H9 (cell line): ENCODE measurements at regions not wholly inside any gene's neighbourhood (a gene's known extent, or its start where the extent isn't known, plus 50 kb on each side); places are given as distances from the start of the nearest gene placed in this dataset.
"Not testable (repeated sequence)": the region's sequence is repeated elsewhere in the genome, so short reads cannot be mapped to it uniquely, and the experiment has no call there.

Source experiments
- DNase-seq: peaks from one replicate; pipeline ENCODE4 v3.0.0-alpha.2; 2017
- H2AFZ ChIP-seq: one replicate; pipeline ENCODE4 v1.6.1; 2013; ENCODE audit warnings: mild to moderate bottlenecking, low read length, control low read depth, moderate library complexity
- H2AK5ac ChIP-seq: 2 replicates; pipeline ENCODE4 v1.6.1; 2013; ENCODE audit warnings: low read length, control low read depth, mixed read lengths; ENCODE audit not compliant: insufficient read length
- H2BK120ac ChIP-seq: one replicate; pipeline ENCODE4 v1.6.1; 2013; ENCODE audit warnings: low read depth, mild to moderate bottlenecking, low read length, control low read depth, inconsistent platforms; ENCODE audit not compliant: poor library complexity, severe bottlenecking
- H2BK12ac ChIP-seq: 2 replicates; pipeline ENCODE4 v1.6.1; 2013; ENCODE audit warnings: low read length, control low read depth, mixed read lengths, low read depth; ENCODE audit not compliant: insufficient read length
- H2BK15ac ChIP-seq: 2 replicates; pipeline ENCODE4 v1.6.1; 2013; ENCODE audit warnings: low read depth, low read length, control low read depth
- H2BK20ac ChIP-seq: one replicate; pipeline ENCODE4 v1.6.1; 2013; ENCODE audit warnings: low read depth, mild to moderate bottlenecking, low read length, control low read depth, inconsistent platforms; ENCODE audit not compliant: poor library complexity, severe bottlenecking
- H2BK5ac ChIP-seq: 2 replicates; pipeline ENCODE4 v1.6.1; 2013; ENCODE audit warnings: low read length, control low read depth, mixed read lengths; ENCODE audit not compliant: insufficient read length
- H3K14ac ChIP-seq: 2 replicates; pipeline ENCODE4 v1.6.1; 2013; ENCODE audit warnings: low read length, control low read depth; ENCODE audit not compliant: insufficient read depth
- H3K18ac ChIP-seq: 2 replicates; pipeline ENCODE4 v1.6.1; 2013; ENCODE audit warnings: low read depth, mild to moderate bottlenecking, mixed read lengths, low read length, control low read depth; ENCODE audit not compliant: insufficient read length
- H3K23ac ChIP-seq: 2 replicates; pipeline ENCODE4 v1.6.1; 2013; ENCODE audit warnings: low read length, control low read depth, mixed read lengths, low read depth; ENCODE audit not compliant: insufficient read length
- H3K23me2 ChIP-seq: 2 replicates; pipeline ENCODE4 v1.6.1; 2013; ENCODE audit warnings: low read depth, mild to moderate bottlenecking, mixed read lengths, low read length, control low read depth; ENCODE audit not compliant: insufficient read length, poor library complexity, severe bottlenecking
- H3K27ac ChIP-seq: 2 replicates; pipeline ENCODE4 v1.5.1; 2013; ENCODE audit warnings: low read length, control low read depth, mixed read lengths, low read depth; ENCODE audit not compliant: insufficient read length
- H3K27me3 ChIP-seq: 2 replicates; pipeline ENCODE4 v1.6.1; 2013; ENCODE audit warnings: low read length, control low read depth, inconsistent platforms; ENCODE audit not compliant: insufficient read depth
- H3K4ac ChIP-seq: 2 replicates; pipeline ENCODE4 v1.6.1; 2013; ENCODE audit warnings: low read depth, mild to moderate bottlenecking, control low read depth, inconsistent platforms, low read length, moderate library complexity
- H3K4me1 ChIP-seq: 2 replicates; pipeline ENCODE4 v1.6.1; 2013; ENCODE audit warnings: low read length, control low read depth, inconsistent platforms; ENCODE audit not compliant: insufficient read depth
- H3K4me2 ChIP-seq: 2 replicates; pipeline ENCODE4 v1.6.1; 2013; ENCODE audit warnings: low read length, control low read depth, mixed read lengths; ENCODE audit not compliant: insufficient read length, insufficient read depth
- H3K56ac ChIP-seq: 2 replicates; pipeline ENCODE4 v1.6.1; 2013; ENCODE audit warnings: low read depth, mild to moderate bottlenecking, mixed read lengths, low read length, control low read depth; ENCODE audit not compliant: insufficient read length
- H3K79me1 ChIP-seq: 2 replicates; pipeline ENCODE4 v1.6.1; 2013; ENCODE audit warnings: low read depth, mild to moderate bottlenecking, moderate library complexity, low read length, control low read depth, inconsistent platforms; ENCODE audit not compliant: insufficient read depth, poor library complexity, severe bottlenecking
- H3K79me2 ChIP-seq: 2 replicates; pipeline ENCODE4 v1.6.1; 2013; ENCODE audit warnings: low read length, control low read depth, inconsistent platforms; ENCODE audit not compliant: insufficient read depth
- H3K9ac ChIP-seq: 2 replicates; pipeline ENCODE4 v1.6.1; 2013; ENCODE audit warnings: low read length, control low read depth, mixed read lengths; ENCODE audit not compliant: insufficient read length; ENCODE audit errors: extremely low read depth
- H3K9me3 ChIP-seq: one replicate; pipeline ENCODE4 v1.6.1; 2013; ENCODE audit warnings: low read depth, low read length, inconsistent platforms; ENCODE audit not compliant: control insufficient read depth
- H3T11ph ChIP-seq: one replicate; pipeline ENCODE4 v1.6.1; 2013; ENCODE audit warnings: mild to moderate bottlenecking, low read length, control low read depth, inconsistent platforms
- H4K20me1 ChIP-seq: one replicate; pipeline ENCODE4 v1.6.1; 2013; ENCODE audit not compliant: control insufficient read depth, insufficient read length, insufficient read depth
- H4K5ac ChIP-seq: 2 replicates; pipeline ENCODE4 v1.6.1; 2013; ENCODE audit warnings: low read depth, mild to moderate bottlenecking, mixed read lengths, low read length, control low read depth; ENCODE audit not compliant: insufficient read length
- H4K8ac ChIP-seq: replicated peaks from 2 replicates; pipeline ENCODE4 v1.6.1; 2013; ENCODE audit warnings: low read length, control low read depth, mixed read lengths, low read depth; ENCODE audit not compliant: insufficient read length
- H4K91ac ChIP-seq: 2 replicates; pipeline ENCODE4 v1.6.1; 2013; ENCODE audit warnings: low read depth, mild to moderate bottlenecking, moderate library complexity, mixed read lengths, low read length, control low read depth; ENCODE audit not compliant: insufficient read length
- H3K27ac Mint-ChIP-seq, 3 experiments: 2 replicates in 2 of 3; 3 replicates in 1 of 3; pipeline ENCODE4 v1.8.0; 2020 to 2021; ENCODE audit warnings: mixed read lengths in 3 of 3, mild to moderate bottlenecking in 1 of 3, moderate library complexity in 1 of 3
- H3K27me3 Mint-ChIP-seq: 2 replicates; pipeline ENCODE4 v1.8.0; 2021; ENCODE audit warnings: low read depth, mild to moderate bottlenecking, moderate library complexity, mixed read lengths
- H3K36me3 Mint-ChIP-seq, 3 experiments: 2 replicates in 2 of 3; 3 replicates in 1 of 3; pipeline ENCODE4 v1.8.0; 2020 to 2021; ENCODE audit warnings: low read depth in 3 of 3, mixed read lengths in 3 of 3; ENCODE audit not compliant: insufficient read depth in 1 of 3
- H3K4me1 Mint-ChIP-seq, 2 experiments: 2 replicates each; pipeline ENCODE4 v1.8.0; 2020; ENCODE audit warnings: mixed read lengths in 2 of 2
- H3K4me3 Mint-ChIP-seq, 2 experiments: 2 replicates in 1 of 2; 3 replicates in 1 of 2; pipeline ENCODE4 v1.8.0; 2020 to 2021; ENCODE audit warnings: mild to moderate bottlenecking in 2 of 2, mixed read lengths in 2 of 2, moderate library complexity in 1 of 2
- H3K9me3 Mint-ChIP-seq, 2 experiments: 2 replicates in 1 of 2; 3 replicates in 1 of 2; pipeline ENCODE4 v1.8.0; 2020; ENCODE audit warnings: mild to moderate bottlenecking in 2 of 2, mixed read lengths in 2 of 2, moderate library complexity in 1 of 2
- WGBS: extraction: QIAGEN DNeasy Blood & Tissue Kit; methylation state at CpG from one replicate; pipeline ENCODE4 v1.1.7; 2013; ENCODE audit warnings: missing lambda C conversion rate, low lambda C conversion rate, mixed read lengths; ENCODE audit not compliant: insufficient read length; ENCODE audit errors: extremely low coverage; 5-methylcytosine and 5-hydroxymethylcytosine counted together
- TF ChIP-seq, protein P1 (sequence below): fragments of 200-600 bp; sonication (generic); conservative IDR thresholded peaks from 3 replicates; pipeline ENCODE4 v1.8.0; 2021; ENCODE audit warnings: antibody characterized with exemption, mild to moderate bottlenecking

GRCh38 chr17:22518185-22518584, 825.9 kb downstream of the KCNJ18 start:
- peaks cover 5 to 12% (median 6%) of the 10 kb centered on the region in 3 experiments; a peak in 5 of 7 replicates for H3K36me3 Mint-ChIP-seq

GRCh38 chr17:22548873-22549272, 856.5 kb downstream of the KCNJ18 start:
- not testable (repeated sequence) for H3K27me3 Mint-ChIP-seq, H4K20me1 ChIP-seq, H3K4me3 Mint-ChIP-seq, DNase-seq, H3T11ph ChIP-seq, H3K4me2 ChIP-seq, H2BK20ac ChIP-seq, H3K79me1 ChIP-seq, H3K4me1 ChIP-seq, H3K27ac Mint-ChIP-seq, H3K27me3 ChIP-seq, H4K8ac ChIP-seq, H3K14ac ChIP-seq, H3K4me1 Mint-ChIP-seq, H2BK120ac ChIP-seq, H3K27ac ChIP-seq, H4K91ac ChIP-seq, H3K4ac ChIP-seq, H3K56ac ChIP-seq, H3K9me3 ChIP-seq, H2AK5ac ChIP-seq, H2BK5ac ChIP-seq, H2BK12ac ChIP-seq, H4K5ac ChIP-seq, H3K9ac ChIP-seq, H2BK15ac ChIP-seq, H3K18ac ChIP-seq, H3K23me2 ChIP-seq, H3K23ac ChIP-seq, H3K79me2 ChIP-seq, H2AFZ ChIP-seq
- Mint-ChIP-seq H3K9me3 (peaks cover 25 to 41% of the 10 kb centered on the region in 2 experiments), H3K36me3 (peaks cover 0 to 18% (median 0%) of the 10 kb centered on the region in 3 experiments; a peak in 3 of 7 replicates)
- no CpG with 5 or more reads among the region's 1 CpG for WGBS

More at GRCh38 chr17:22518185-22518584, 825.9 kb downstream of the KCNJ18 start:
- no peak overlapping the region for H3K23ac ChIP-seq
- H3K18ac ChIP-seq: no peak overlapping the region
- no peak overlapping the region for H3K9ac ChIP-seq
- no peak overlapping the region for H2BK15ac ChIP-seq
- no peak overlapping the region for H3K4ac ChIP-seq
- no peaks in the 10 kb centered on the region for H3K27me3 ChIP-seq
- H3T11ph ChIP-seq: no peak overlapping the region
- H3K27ac Mint-ChIP-seq: no peak overlapping the region
- H3K9me3 ChIP-seq: peaks cover 35% of the 10 kb centered on the region
- no peaks in the 10 kb centered on the region for H3K4me1 Mint-ChIP-seq
- WGBS: no CpG with 5 or more reads among the region's 10 CpGs
- no peak overlapping the region for H2BK20ac ChIP-seq
- no peaks in the 10 kb centered on the region; the same call in 1 of the 2 replicates for H3K27me3 Mint-ChIP-seq
- no peak for DNase-seq
- no peaks in the 10 kb centered on the region for H3K4me1 ChIP-seq
- TF ChIP-seq, protein P1, sequence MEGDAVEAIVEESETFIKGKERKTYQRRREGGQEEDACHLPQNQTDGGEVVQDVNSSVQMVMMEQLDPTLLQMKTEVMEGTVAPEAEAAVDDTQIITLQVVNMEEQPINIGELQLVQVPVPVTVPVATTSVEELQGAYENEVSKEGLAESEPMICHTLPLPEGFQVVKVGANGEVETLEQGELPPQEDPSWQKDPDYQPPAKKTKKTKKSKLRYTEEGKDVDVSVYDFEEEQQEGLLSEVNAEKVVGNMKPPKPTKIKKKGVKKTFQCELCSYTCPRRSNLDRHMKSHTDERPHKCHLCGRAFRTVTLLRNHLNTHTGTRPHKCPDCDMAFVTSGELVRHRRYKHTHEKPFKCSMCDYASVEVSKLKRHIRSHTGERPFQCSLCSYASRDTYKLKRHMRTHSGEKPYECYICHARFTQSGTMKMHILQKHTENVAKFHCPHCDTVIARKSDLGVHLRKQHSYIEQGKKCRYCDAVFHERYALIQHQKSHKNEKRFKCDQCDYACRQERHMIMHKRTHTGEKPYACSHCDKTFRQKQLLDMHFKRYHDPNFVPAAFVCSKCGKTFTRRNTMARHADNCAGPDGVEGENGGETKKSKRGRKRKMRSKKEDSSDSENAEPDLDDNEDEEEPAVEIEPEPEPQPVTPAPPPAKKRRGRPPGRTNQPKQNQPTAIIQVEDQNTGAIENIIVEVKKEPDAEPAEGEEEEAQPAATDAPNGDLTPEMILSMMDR: no peak
- H4K20me1 ChIP-seq: no peaks in the 10 kb centered on the region
- no peak overlapping the region for H3K27ac ChIP-seq
- H4K91ac ChIP-seq: no peak overlapping the region
- H4K8ac ChIP-seq: no peak overlapping the region
- no peaks in the 10 kb centered on the region for H3K79me2 ChIP-seq
- peaks cover 36 to 39% of the 10 kb centered on the region in 2 experiments for H3K9me3 Mint-ChIP-seq
- no peaks in the 10 kb centered on the region for H3K23me2 ChIP-seq
- H2BK5ac ChIP-seq: no peak overlapping the region
- no peak overlapping the region for H2BK120ac ChIP-seq
- no peak overlapping the region for H2AK5ac ChIP-seq
- no peaks in the 10 kb centered on the region for H3K79me1 ChIP-seq
- H3K4me2 ChIP-seq: no peak overlapping the region
- no peak overlapping the region for H4K5ac ChIP-seq
- no peak overlapping the region for H3K56ac ChIP-seq
- no peak overlapping the region for H3K4me3 Mint-ChIP-seq
- no peak overlapping the region for H3K14ac ChIP-seq
- H2BK12ac ChIP-seq: no peak overlapping the region
- H2AFZ ChIP-seq: no peak overlapping the region
